A549 (cell line): ENCODE measurements at regions not wholly inside any gene's neighbourhood (a gene's known extent, or its start where the extent isn't known, plus 50 kb on each side); places are given as distances from the start of the nearest gene placed in this dataset.
A peak's percentile ranks its signal among the peaks of the same experiment; 100 is the strongest.

Source experiments
- ATAC-seq, 2 experiments: fragments of 200-7000 bp in 1 of 2; fragments of >200 bp in 1 of 2; cut with Nextera tagmentation in 1 of 2; cut with Tn5 transposase in 1 of 2; 3 replicates each; pipeline versions ENCODE4 v1.8.0 to v1.9.1; 2018 to 2020; ENCODE audit warnings: mild to moderate bottlenecking in 1 of 2, moderate library complexity in 1 of 2
- CTCF ChIA-PET: fragments of 300-600 bp; sonication (Branson Sonifier 250); formaldehyde crosslinking; extraction: SDS; loops from one replicate; lab custom pipeline; 2021; ENCODE audit warnings: antibody characterized with exemption, inconsistent platforms; lab: Yijun Ruan, JAX
- POLR2A ChIA-PET: fragments of 350-600 bp; formaldehyde crosslinking; extraction: SDS; loops from one replicate; lab custom pipeline; 2021; ENCODE audit warnings: antibody characterized with exemption, inconsistent platforms; lab: Yijun Ruan, JAX
- DNase-seq, 2 experiments: peaks; one replicate each; pipeline versions ENCODE4 v3.0.0 to v3.0.0-alpha.2; 2011 to 2016; ENCODE audit warnings: low read depth in 1 of 2, low spot score in 1 of 2
- FAIRE-seq: peaks from 2 replicates; lab custom pipeline; 2011; peaks lifted over from hg19 to GRCh38; lab: Jason Lieb, UNC
- H3K27ac ChIP-seq, 2 experiments: fragments of >200 bp; sonication (Bioruptor Twin); formaldehyde crosslinking; 3 replicates each; pipeline ENCODE4 v1.5.1; 2016 to 2017
- H3K4me1 ChIP-seq: fragments of >200 bp; sonication (Bioruptor Twin); formaldehyde crosslinking; 3 replicates; pipeline ENCODE4 v1.6.1; 2016
- H3K4me2 ChIP-seq: fragments of >200 bp; sonication (Bioruptor Twin); formaldehyde crosslinking; 3 replicates; pipeline ENCODE4 v1.6.1; 2016
- H3K4me3 ChIP-seq: fragments of >200 bp; sonication (Bioruptor Twin); formaldehyde crosslinking; 3 replicates; pipeline ENCODE4 v1.5.1; 2016
- H3K9me3 ChIP-seq: fragments of >200 bp; sonication (Bioruptor Twin); formaldehyde crosslinking; 3 replicates; pipeline ENCODE4 v1.6.1; 2016
- BHLHE40 ChIP-seq: IDR thresholded peaks from 2 replicates; pipeline ENCODE4 v1.6.1; 2012; ENCODE audit warnings: low read depth, low read length, inconsistent platforms
- CHD2 ChIP-seq: fragments of 150-350 bp; IDR thresholded peaks from 2 replicates; pipeline ENCODE4 v1.6.1; 2014; ENCODE audit warnings: low read length; ENCODE audit not compliant: partially characterized antibody
- CHD4 ChIP-seq: fragments of 200-600 bp; sonication (generic); IDR thresholded peaks from 2 replicates; pipeline ENCODE4 v1.6.1; 2016; ENCODE audit warnings: antibody characterized with exemption, mild to moderate bottlenecking, borderline replicate concordance
- EHF ChIP-seq: fragments of 250-450 bp; sonication (Bioruptor Pico); IDR thresholded peaks from 2 replicates; pipeline ENCODE4 v1.5.0; 2020; ENCODE audit warnings: mild to moderate bottlenecking
- ESRRA ChIP-seq: fragments of 150-350 bp; IDR thresholded peaks from 2 replicates; pipeline ENCODE4 v1.6.1; 2014; ENCODE audit warnings: mild to moderate bottlenecking, low read length, borderline replicate concordance
- FOSL2 ChIP-seq, 2 experiments: fragments of 450-650 bp in 1 of 2; fragments of >200 bp in 1 of 2; sonication (Bioruptor Twin) in 1 of 2; formaldehyde crosslinking; IDR thresholded peaks; 2 replicates each; pipeline versions ENCODE4 v1.5.0 to v1.6.1; 2016 to 2020; ENCODE audit warnings: mild to moderate bottlenecking in 1 of 2, moderate library complexity in 1 of 2
- GATA3 ChIP-seq: IDR thresholded peaks from 2 replicates; pipeline ENCODE4 v1.6.1; 2012; ENCODE audit warnings: borderline replicate concordance
- HOXB5 ChIP-seq: fragments of 250-450 bp; sonication (Bioruptor Pico); IDR thresholded peaks from 2 replicates; pipeline ENCODE4 v1.5.0; 2020; ENCODE audit warnings: mild to moderate bottlenecking, moderate library complexity
- JUNB ChIP-seq: fragments of >200 bp; sonication (Bioruptor Twin); formaldehyde crosslinking; IDR thresholded peaks from 2 replicates; pipeline ENCODE4 v1.6.1; 2016
- MAFK ChIP-seq: fragments of 450-650 bp; IDR thresholded peaks from 2 replicates; pipeline ENCODE4 v1.6.1; 2014; ENCODE audit not compliant: partially characterized antibody
- NFE2L2 ChIP-seq: fragments of 150-350 bp; conservative IDR thresholded peaks from 2 replicates; pipeline ENCODE4 v1.6.1; 2014; ENCODE audit warnings: low read length
- PHF8 ChIP-seq: fragments of 200-600 bp; sonication (generic); IDR thresholded peaks from 2 replicates; pipeline ENCODE4 v1.6.1; 2016; ENCODE audit warnings: low read depth, mild to moderate bottlenecking, antibody characterized with exemption, moderate library complexity, borderline replicate concordance
- POLR2A ChIP-seq: IDR thresholded peaks from 2 replicates; pipeline ENCODE4 v1.6.1; 2012; ENCODE audit warnings: mild to moderate bottlenecking, low read length
- RAD21 ChIP-seq, 2 experiments: fragments of >200 bp in 1 of 2; sonication (Bioruptor Twin) in 1 of 2; formaldehyde crosslinking in 1 of 2; IDR thresholded peaks in 1 of 2; conservative IDR thresholded peaks in 1 of 2; 2 replicates in 1 of 2; 3 replicates in 1 of 2; pipeline ENCODE4 v1.6.1; 2012 to 2018; ENCODE audit warnings: inconsistent platforms in 1 of 2
- TP53 ChIP-seq: fragments of 250-450 bp; sonication (Bioruptor Pico); IDR thresholded peaks from 2 replicates; pipeline ENCODE4 v1.5.0; 2021; ENCODE audit warnings: mild to moderate bottlenecking, moderate library complexity
- ZFP36 ChIP-seq: fragments of 450-650 bp; IDR thresholded peaks from 2 replicates; pipeline ENCODE4 v1.6.1; 2014; ENCODE audit warnings: borderline replicate concordance; ENCODE audit not compliant: partially characterized antibody
- WGBS: methylation state at CpG from one replicate; pipeline ENCODE4 v1.1.6; 2017; ENCODE audit errors: missing lambda C conversion rate; 5-methylcytosine and 5-hydroxymethylcytosine counted together
- TF ChIP-seq, protein P1 (sequence below): fragments of 450-650 bp; IDR thresholded peaks from 2 replicates; pipeline ENCODE4 v1.6.1; 2014; ENCODE audit warnings: antibody characterized with exemption
- TF ChIP-seq, protein P2 (sequence below): fragments of >200 bp; sonication (Bioruptor Twin); formaldehyde crosslinking; IDR thresholded peaks from 3 replicates; pipeline ENCODE4 v1.5.1; 2016
- TF ChIP-seq, protein P3 (sequence below): IDR thresholded peaks from 2 replicates; pipeline ENCODE4 v1.6.1; 2012
- TF ChIP-seq, protein P4 (sequence below): fragments of 250-450 bp; sonication (Bioruptor Pico); IDR thresholded peaks from 2 replicates; pipeline ENCODE4 v1.5.0; 2021; ENCODE audit warnings: mild to moderate bottlenecking, moderate library complexity, borderline replicate concordance
- TF ChIP-seq, protein P5 (sequence below): IDR thresholded peaks from 2 replicates; pipeline ENCODE4 v1.6.1; 2012; ENCODE audit warnings: low read depth, borderline replicate concordance

DNA sequence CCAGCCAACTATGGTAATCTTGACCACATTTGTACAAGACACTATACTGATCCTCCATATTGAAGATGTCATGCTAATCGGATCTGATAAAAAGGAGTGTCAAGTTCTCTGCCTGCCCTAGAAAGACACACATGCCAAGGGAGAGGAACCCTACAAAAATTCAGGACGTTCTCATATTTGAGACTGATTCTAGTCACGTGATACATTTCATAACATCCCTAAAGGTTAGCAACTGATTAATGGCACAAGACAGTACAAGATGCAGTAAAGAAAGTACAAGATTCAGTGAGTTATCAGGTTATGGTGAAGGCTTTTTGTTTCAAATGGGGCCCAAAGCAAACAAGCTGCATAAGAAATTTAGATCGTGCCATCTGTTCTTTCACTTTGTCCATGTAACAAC lies 190.7 kb upstream of the MOCS1 start:
- 9% methylated on average over 4 of the region's 4 CpGs for WGBS
- ATAC-seq (no peak), FAIRE-seq (no peak)
- TF ChIP-seq, protein P1, sequence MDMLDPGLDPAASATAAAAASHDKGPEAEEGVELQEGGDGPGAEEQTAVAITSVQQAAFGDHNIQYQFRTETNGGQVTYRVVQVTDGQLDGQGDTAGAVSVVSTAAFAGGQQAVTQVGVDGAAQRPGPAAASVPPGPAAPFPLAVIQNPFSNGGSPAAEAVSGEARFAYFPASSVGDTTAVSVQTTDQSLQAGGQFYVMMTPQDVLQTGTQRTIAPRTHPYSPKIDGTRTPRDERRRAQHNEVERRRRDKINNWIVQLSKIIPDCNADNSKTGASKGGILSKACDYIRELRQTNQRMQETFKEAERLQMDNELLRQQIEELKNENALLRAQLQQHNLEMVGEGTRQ, result peak; percentile 37; the same call in 1 of the 2 replicates
- TF ChIP-seq BHLHE40, result no peak
- TF ChIP-seq, all 56 proteins: peak for 1
- Histone ChIP-seq H3K4me1 (no peaks in the 10 kb centered on the region), H3K9me3 (no peaks in the 10 kb centered on the region), H3K4me3 (no peak overlapping the region), H3K4me2 (no peak overlapping the region), H3K27ac (no peak overlapping the region)
- POLR2A ChIA-PET, result no interaction called here
- CTCF ChIA-PET, result no interaction called here
- DNase-seq, result no peak

DNA sequence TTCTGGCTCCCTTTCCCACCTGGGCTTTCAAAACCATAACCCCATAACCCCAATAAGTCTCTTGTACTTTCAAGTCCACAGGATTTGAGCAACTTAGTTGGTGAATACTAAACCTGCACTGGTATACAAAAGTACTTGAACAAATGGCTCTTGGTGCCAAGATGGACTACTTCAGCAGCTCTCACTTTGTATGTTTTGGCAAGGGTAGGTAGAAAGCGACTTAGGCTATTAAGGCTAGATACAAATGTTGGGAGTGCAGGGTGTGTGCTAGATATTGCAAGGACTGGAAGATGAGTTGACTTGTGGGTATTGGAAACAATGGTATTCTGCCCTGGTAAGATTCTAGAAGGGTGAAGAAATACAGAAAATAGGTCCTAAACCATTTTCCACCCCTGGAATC lies 182.6 kb upstream of the MOCS1 start:
- FAIRE-seq (no peak), DNase-seq (no peak), ATAC-seq (no peak)
- Histone ChIP-seq H3K4me3 (no peak overlapping the region), H3K9me3 (no peaks in the 10 kb centered on the region), H3K4me1 (no peaks in the 10 kb centered on the region), H3K27ac (no peak overlapping the region), H3K4me2 (no peak overlapping the region)
- 0% methylated on average over 1 of the region's 1 CpG for WGBS
- POLR2A ChIA-PET, result no interaction called here
- TF ChIP-seq CHD2 (no peak), CHD4 (no peak), ESRRA (no peak)
- TF ChIP-seq, protein P2, sequence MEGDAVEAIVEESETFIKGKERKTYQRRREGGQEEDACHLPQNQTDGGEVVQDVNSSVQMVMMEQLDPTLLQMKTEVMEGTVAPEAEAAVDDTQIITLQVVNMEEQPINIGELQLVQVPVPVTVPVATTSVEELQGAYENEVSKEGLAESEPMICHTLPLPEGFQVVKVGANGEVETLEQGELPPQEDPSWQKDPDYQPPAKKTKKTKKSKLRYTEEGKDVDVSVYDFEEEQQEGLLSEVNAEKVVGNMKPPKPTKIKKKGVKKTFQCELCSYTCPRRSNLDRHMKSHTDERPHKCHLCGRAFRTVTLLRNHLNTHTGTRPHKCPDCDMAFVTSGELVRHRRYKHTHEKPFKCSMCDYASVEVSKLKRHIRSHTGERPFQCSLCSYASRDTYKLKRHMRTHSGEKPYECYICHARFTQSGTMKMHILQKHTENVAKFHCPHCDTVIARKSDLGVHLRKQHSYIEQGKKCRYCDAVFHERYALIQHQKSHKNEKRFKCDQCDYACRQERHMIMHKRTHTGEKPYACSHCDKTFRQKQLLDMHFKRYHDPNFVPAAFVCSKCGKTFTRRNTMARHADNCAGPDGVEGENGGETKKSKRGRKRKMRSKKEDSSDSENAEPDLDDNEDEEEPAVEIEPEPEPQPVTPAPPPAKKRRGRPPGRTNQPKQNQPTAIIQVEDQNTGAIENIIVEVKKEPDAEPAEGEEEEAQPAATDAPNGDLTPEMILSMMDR, result no peak
- TF ChIP-seq, protein P3, sequence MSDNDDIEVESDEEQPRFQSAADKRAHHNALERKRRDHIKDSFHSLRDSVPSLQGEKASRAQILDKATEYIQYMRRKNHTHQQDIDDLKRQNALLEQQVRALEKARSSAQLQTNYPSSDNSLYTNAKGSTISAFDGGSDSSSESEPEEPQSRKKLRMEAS, result no peak
- CTCF ChIA-PET, result interaction anchor here (0.5 to 1.4 kb wide), 2 partner anchors 22 to 860 kb away, joined by 3 to 5 read pairs; no protein-coding TSS in a partner anchor

DNA sequence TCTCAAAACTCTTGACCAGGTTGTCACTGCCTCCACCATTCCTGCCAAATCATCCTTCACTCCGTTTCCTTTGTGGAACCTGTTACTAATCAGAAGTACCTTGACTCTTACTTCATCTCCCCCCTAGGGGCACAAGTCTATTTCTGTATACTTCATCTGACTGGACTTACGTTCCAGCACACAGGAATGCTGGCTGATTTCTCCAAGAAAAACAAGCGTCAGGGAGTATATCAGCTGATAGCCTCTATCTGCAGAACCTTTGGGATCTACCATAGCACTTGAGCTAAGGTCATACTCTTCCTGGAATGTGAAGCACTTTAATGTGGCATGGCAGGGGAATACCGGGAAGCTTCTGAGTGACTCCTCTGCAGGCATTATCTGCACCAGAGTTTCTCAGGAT lies 178.1 kb upstream of the MOCS1 start:
- ChIA-PET CTCF (no interaction called here), POLR2A (no interaction called here)
- no peak for DNase-seq

DNA sequence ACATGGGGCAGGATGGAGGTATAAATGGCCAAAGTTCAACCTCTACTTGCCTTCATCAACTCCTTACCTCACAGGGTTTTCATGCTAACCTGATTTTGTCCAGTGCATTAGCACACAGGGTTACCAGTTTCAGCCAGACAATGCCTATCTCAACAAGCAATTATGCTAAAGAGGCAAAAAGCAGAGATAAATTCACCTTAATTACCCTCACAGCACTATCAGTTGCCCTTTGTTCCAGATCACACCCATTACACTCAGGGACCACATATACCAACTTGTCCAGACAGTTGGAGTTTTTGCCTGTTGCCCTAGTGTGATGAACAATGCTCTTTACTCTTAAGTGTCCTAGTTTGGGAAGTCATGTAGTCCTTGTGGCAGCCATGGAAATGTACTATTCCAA lies 174.5 kb upstream of the MOCS1 start:
- no peak overlapping the region for H3K4me2 ChIP-seq
- no peak for FAIRE-seq
- ChIA-PET CTCF (no interaction called here), POLR2A (no interaction called here)
- no peak for DNase-seq
- no peak for ATAC-seq
- no peak overlapping the region for H3K4me3 ChIP-seq
- TF ChIP-seq GATA3, result no peak
- no peak for TF ChIP-seq TP53
- no peak for TF ChIP-seq MAFK
- TF ChIP-seq RAD21 (conservative IDR thresholded peaks at IDR 0.05 in 1 of 2, IDR thresholded peaks at IDR 0.05 in 1 of 2), result no peak
- no peak for TF ChIP-seq JUNB
- no peaks in the 10 kb centered on the region for H3K4me1 ChIP-seq
- no peaks in the 10 kb centered on the region for H3K9me3 ChIP-seq
- H3K27ac ChIP-seq, result no peak overlapping the region

More for the DNA sequence above, 178.1 kb upstream of the MOCS1 start:
- Histone ChIP-seq H3K27ac (no peak overlapping the region), H3K4me1 (no peaks in the 10 kb centered on the region), H3K4me3 (no peak overlapping the region), H3K4me2 (no peak overlapping the region), H3K9me3 (no peaks in the 10 kb centered on the region)
- ATAC-seq (no peak), FAIRE-seq (no peak)
- no peak for TF ChIP-seq BHLHE40
- WGBS, result 0% methylated on average over 4 of the region's 4 CpGs

DNA sequence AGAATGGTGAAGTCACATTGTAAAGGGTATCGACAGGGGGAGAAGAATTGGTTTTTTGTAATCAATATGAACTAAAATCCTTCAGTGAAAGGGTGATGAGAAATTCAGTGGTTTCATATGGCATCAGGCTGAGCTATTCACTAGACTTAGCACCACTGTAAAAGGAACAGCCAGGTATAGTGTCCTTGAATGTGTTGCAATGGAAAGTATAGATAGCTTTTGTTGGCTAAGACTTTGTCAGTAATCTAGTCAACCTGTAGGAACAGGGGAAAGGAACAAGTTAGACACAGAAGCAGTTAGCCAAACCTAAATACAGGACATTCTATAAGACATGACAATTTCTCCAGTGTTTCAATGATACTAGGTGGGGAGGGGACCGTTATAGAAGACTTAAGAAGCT lies 172.6 kb upstream of the MOCS1 start:
- ChIA-PET POLR2A (no interaction called here), CTCF (interaction anchor here (0.6 kb wide), 1 partner anchor 50 kb away, joined by 3 read pairs; no protein-coding TSS in a partner anchor)
- Histone ChIP-seq H3K4me2 (no peak overlapping the region), H3K4me1 (no peaks in the 10 kb centered on the region), H3K4me3 (no peak overlapping the region), H3K27ac (no peak overlapping the region), H3K9me3 (no peaks in the 10 kb centered on the region)
- WGBS, result 0% methylated on average over 2 of the region's 2 CpGs
- no peak for DNase-seq
- ATAC-seq, result no peak
- FAIRE-seq, result no peak
- TF ChIP-seq HOXB5 (CRISPR knock-in tag) (no peak), ESRRA (no peak), EHF (CRISPR knock-in tag) (no peak), FOSL2 (IDR thresholded peaks at IDR 0.05) (no peak), FOSL2 (CRISPR knock-in tag; IDR thresholded peaks at IDR 0.05) (no peak), ZFP36 (no peak), NFE2L2 (no peak), POLR2A (no peak), PHF8 (no peak), CHD4 (no peak), JUNB (no peak)
- TF ChIP-seq, protein P4, sequence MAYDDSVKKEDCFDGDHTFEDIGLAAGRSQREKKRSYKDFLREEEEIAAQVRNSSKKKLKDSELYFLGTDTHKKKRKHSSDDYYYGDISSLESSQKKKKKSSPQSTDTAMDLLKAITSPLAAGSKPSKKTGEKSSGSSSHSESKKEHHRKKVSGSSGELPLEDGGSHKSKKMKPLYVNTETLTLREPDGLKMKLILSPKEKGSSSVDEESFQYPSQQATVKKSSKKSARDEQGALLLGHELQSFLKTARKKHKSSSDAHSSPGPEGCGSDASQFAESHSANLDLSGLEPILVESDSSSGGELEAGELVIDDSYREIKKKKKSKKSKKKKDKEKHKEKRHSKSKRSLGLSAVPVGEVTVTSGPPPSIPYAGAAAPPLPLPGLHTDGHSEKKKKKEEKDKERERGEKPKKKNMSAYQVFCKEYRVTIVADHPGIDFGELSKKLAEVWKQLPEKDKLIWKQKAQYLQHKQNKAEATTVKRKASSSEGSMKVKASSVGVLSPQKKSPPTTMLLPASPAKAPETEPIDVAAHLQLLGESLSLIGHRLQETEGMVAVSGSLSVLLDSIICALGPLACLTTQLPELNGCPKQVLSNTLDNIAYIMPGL (CRISPR knock-in tag), result no peak
- TF ChIP-seq, protein P5, sequence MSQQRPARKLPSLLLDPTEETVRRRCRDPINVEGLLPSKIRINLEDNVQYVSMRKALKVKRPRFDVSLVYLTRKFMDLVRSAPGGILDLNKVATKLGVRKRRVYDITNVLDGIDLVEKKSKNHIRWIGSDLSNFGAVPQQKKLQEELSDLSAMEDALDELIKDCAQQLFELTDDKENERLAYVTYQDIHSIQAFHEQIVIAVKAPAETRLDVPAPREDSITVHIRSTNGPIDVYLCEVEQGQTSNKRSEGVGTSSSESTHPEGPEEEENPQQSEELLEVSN, result no peak
- TF ChIP-seq, protein P3, result no peak
